HCT116 (cell line): ENCODE measurements at regions not wholly inside any gene's neighbourhood (a gene's known extent, or its start where the extent isn't known, plus 50 kb on each side); places are given as distances from the start of the nearest gene placed in this dataset.

Experiments
- JUND ChIP-seq: IDR thresholded peaks from 2 replicates; pipeline ENCODE4 v1.6.1; 2012
- POLR2AphosphoS5 ChIP-seq: IDR thresholded peaks from 2 replicates; pipeline ENCODE4 v1.6.1; 2011; ENCODE audit warnings: mild to moderate bottlenecking, low read depth, low read length, moderate library complexity
- TF ChIP-seq, protein P1 (sequence below), 3 experiments: fragments of 200-600 bp in 1 of 3; sonication (generic) in 1 of 3; IDR thresholded peaks in 2 of 3; conservative IDR thresholded peaks in 1 of 3; 2 replicates each; pipeline ENCODE4 v1.5.1; 2012 to 2017; ENCODE audit warnings: low read depth in 2 of 3, low read length in 2 of 3, antibody characterized with exemption in 1 of 3, borderline replicate concordance in 1 of 3, control low read depth in 1 of 3, mild to moderate bottlenecking in 1 of 3, mixed read lengths in 1 of 3, mixed run types in 1 of 3, moderate library complexity in 1 of 3; ENCODE audit not compliant: insufficient read depth in 1 of 3

DNA sequence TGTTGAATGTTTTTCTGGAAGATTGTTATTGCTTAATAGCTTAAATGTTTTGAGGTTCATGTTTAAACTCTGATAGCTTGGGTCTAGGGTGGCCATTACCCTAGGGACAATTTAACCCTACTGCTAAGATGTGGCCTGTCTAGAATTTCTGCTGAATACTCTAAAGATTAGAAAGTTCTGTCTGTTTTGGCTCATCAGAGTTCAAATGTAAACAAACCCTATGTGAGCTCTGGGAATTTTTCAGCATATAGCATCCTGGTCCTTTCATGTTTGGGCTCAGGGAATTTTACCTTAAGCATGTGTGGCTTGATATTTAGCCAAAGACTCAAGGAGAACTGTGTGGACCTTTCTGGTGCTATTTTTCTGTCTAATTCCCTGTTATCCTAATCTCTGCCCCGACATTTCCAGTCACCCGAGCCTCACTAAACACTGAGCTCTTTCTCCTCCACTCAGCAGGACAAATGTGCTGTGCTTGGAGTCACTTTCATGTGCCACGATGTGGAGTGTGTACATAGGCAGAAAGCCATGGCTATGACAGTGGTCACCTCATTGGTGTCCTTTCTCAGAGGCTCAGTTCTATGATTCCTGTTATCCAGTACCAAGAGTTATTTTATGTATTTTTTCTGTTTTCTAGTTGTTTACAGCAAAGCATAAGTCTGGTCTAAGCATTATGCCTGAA lies 492.5 kb upstream of the SPHKAP start:
- TF ChIP-seq, protein P1, sequence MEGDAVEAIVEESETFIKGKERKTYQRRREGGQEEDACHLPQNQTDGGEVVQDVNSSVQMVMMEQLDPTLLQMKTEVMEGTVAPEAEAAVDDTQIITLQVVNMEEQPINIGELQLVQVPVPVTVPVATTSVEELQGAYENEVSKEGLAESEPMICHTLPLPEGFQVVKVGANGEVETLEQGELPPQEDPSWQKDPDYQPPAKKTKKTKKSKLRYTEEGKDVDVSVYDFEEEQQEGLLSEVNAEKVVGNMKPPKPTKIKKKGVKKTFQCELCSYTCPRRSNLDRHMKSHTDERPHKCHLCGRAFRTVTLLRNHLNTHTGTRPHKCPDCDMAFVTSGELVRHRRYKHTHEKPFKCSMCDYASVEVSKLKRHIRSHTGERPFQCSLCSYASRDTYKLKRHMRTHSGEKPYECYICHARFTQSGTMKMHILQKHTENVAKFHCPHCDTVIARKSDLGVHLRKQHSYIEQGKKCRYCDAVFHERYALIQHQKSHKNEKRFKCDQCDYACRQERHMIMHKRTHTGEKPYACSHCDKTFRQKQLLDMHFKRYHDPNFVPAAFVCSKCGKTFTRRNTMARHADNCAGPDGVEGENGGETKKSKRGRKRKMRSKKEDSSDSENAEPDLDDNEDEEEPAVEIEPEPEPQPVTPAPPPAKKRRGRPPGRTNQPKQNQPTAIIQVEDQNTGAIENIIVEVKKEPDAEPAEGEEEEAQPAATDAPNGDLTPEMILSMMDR (IDR thresholded peaks at IDR 0.05 in 2 of 3, conservative IDR thresholded peaks at IDR 0.05 in 1 of 3; ENCODE audit: borderline replicate concordance in 1 of 3, insufficient read depth in 1 of 3, low read depth in 2 of 3, low read length in 2 of 3) = no peak
- TF ChIP-seq POLR2AphosphoS5 (no peak), JUND (no peak)
